KMS-11 (cell line): ENCODE measurements at regions not wholly inside any gene's neighbourhood (a gene's known extent, or its start where the extent isn't known, plus 50 kb on each side); places are given as distances from the start of the nearest gene placed in this dataset.

ENCODE experiments used
- H2AFZ ChIP-seq: fragments of 200-600 bp; sonication (generic); 2 replicates; pipeline ENCODE4 v1.6.1; 2016; ENCODE audit warnings: antibody characterized with exemption, mixed run types, low read depth
- H3K27ac ChIP-seq: fragments of 200-600 bp; sonication (generic); 2 replicates; pipeline ENCODE4 v1.6.1; 2016; ENCODE audit warnings: mild to moderate bottlenecking, mixed run types
- H3K27me3 ChIP-seq: fragments of 200-600 bp; sonication (generic); 2 replicates; pipeline ENCODE4 v1.6.1; 2017; ENCODE audit warnings: mild to moderate bottlenecking, low read depth, mixed run types, moderate library complexity; ENCODE audit not compliant: insufficient read depth
- H3K36me3 ChIP-seq: fragments of 200-600 bp; sonication (generic); 2 replicates; pipeline ENCODE4 v1.6.1; 2017; ENCODE audit warnings: mild to moderate bottlenecking, mixed run types; ENCODE audit not compliant: insufficient read depth
- H3K4me1 ChIP-seq: fragments of 200-600 bp; sonication (generic); 2 replicates; pipeline ENCODE4 v1.6.1; 2016; ENCODE audit warnings: mild to moderate bottlenecking, low read depth, mixed run types; ENCODE audit not compliant: poor library complexity, severe bottlenecking
- H3K4me2 ChIP-seq: fragments of 200-600 bp; sonication (generic); 2 replicates; pipeline ENCODE4 v1.7.0; 2016; ENCODE audit warnings: mild to moderate bottlenecking, mixed run types
- H3K4me3 ChIP-seq: fragments of 200-600 bp; sonication (generic); IDR thresholded peaks from 2 replicates; pipeline ENCODE4 v1.6.1; 2017; ENCODE audit warnings: low read depth, low read length, mixed read lengths; ENCODE audit not compliant: insufficient read depth
- H3K79me2 ChIP-seq: fragments of 200-600 bp; sonication (generic); 2 replicates; pipeline ENCODE4 v1.6.1; 2016; ENCODE audit warnings: low read depth, mixed run types; ENCODE audit not compliant: insufficient read depth
- H3K9ac ChIP-seq: fragments of 200-600 bp; sonication (generic); 2 replicates; pipeline ENCODE4 v1.6.1; 2016; ENCODE audit warnings: mild to moderate bottlenecking, mixed run types
- H4K20me1 ChIP-seq: fragments of 200-600 bp; sonication (generic); 2 replicates; pipeline ENCODE4 v1.6.1; 2016; ENCODE audit warnings: mild to moderate bottlenecking, mixed run types; ENCODE audit not compliant: insufficient read depth
- TF ChIP-seq, protein P1 (sequence below): fragments of 200-600 bp; sonication (generic); conservative IDR thresholded peaks from 2 replicates; pipeline ENCODE4 v1.6.1; 2017; ENCODE audit warnings: low read depth, mild to moderate bottlenecking, antibody characterized with exemption, low read length, moderate library complexity, mixed read lengths

- no peak overlapping the region for H3K27ac ChIP-seq
- TF ChIP-seq, protein P1, sequence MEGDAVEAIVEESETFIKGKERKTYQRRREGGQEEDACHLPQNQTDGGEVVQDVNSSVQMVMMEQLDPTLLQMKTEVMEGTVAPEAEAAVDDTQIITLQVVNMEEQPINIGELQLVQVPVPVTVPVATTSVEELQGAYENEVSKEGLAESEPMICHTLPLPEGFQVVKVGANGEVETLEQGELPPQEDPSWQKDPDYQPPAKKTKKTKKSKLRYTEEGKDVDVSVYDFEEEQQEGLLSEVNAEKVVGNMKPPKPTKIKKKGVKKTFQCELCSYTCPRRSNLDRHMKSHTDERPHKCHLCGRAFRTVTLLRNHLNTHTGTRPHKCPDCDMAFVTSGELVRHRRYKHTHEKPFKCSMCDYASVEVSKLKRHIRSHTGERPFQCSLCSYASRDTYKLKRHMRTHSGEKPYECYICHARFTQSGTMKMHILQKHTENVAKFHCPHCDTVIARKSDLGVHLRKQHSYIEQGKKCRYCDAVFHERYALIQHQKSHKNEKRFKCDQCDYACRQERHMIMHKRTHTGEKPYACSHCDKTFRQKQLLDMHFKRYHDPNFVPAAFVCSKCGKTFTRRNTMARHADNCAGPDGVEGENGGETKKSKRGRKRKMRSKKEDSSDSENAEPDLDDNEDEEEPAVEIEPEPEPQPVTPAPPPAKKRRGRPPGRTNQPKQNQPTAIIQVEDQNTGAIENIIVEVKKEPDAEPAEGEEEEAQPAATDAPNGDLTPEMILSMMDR: no peak
- no peaks in the 10 kb centered on the region for H3K36me3 ChIP-seq
- no peak overlapping the region for H3K4me3 ChIP-seq
- H3K79me2 ChIP-seq: no peaks in the 10 kb centered on the region
- no peaks in the 10 kb centered on the region for H3K27me3 ChIP-seq
- H3K4me2 ChIP-seq: no peak overlapping the region
- no peaks in the 10 kb centered on the region for H4K20me1 ChIP-seq
- no peaks in the 10 kb centered on the region for H3K4me1 ChIP-seq
- H2AFZ ChIP-seq: no peak overlapping the region
- no peak overlapping the region for H3K9ac ChIP-seq
These were observed 240.0 kb downstream of the HDGFL1 start for GRCh38 chr6:22809370-22809769.

DNA sequence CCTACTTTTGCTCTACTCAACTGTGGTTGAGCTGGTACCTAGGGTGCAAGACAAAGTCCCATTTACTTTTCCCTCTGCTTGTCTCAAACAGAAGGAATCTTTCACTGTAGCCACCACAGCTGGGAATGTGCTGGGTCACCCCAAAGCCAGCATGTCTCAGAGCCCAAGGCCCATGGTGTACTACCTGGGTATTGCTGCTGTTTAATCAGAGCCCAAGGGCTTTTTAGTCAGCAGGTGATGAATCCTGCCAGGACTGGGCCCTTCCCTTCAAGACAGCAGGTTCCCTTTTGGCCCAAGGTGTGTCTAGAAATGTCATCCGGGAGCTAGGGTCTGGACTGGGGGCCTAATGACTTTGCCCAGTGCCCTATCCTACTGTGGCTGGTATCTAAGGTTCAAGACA is 249.8 kb downstream of the HDGFL1 start:
- Histone ChIP-seq H4K20me1 (no peaks in the 10 kb centered on the region), H3K36me3 (no peaks in the 10 kb centered on the region), H3K79me2 (no peaks in the 10 kb centered on the region), H3K27ac (no peak overlapping the region), H3K4me1 (no peaks in the 10 kb centered on the region), H3K4me3 (no peak overlapping the region), H3K4me2 (no peak overlapping the region), H3K9ac (no peak overlapping the region), H3K27me3 (no peaks in the 10 kb centered on the region), H2AFZ (no peak overlapping the region)
- TF ChIP-seq, protein P1: no peak

- Histone ChIP-seq H4K20me1 (no peaks in the 10 kb centered on the region), H3K27me3 (no peaks in the 10 kb centered on the region), H2AFZ (no peak overlapping the region), H3K4me3 (no peak overlapping the region), H3K9ac (no peak overlapping the region), H3K79me2 (no peaks in the 10 kb centered on the region), H3K36me3 (no peaks in the 10 kb centered on the region), H3K4me1 (no peaks in the 10 kb centered on the region), H3K4me2 (no peak overlapping the region), H3K27ac (no peak overlapping the region)
- TF ChIP-seq, protein P1: no peak
These were observed 252.4 kb downstream of the HDGFL1 start for GRCh38 chr6:22821664-22822320.

DNA sequence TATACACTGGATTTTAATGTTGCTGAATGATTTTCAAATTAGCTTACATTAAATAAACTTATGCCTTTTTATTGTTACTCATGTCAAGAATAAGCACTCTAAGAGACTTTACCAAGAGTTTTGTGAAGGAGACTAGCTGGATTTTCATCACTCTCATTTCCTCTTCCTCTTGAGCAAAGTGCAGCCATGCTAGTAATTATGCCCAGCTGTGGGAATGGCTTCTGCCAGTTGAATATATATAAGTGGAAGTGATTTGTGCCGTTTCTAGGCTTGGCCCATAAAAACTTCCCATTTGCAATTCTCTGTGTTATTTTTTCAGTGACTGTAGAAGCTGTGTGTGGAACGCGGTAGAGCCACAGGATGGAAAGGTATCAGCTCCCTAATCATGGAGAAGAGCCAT is 255.8 kb downstream of the HDGFL1 start:
- Histone ChIP-seq H2AFZ (no peak overlapping the region), H3K79me2 (no peaks in the 10 kb centered on the region), H4K20me1 (no peaks in the 10 kb centered on the region), H3K4me3 (no peak overlapping the region), H3K4me2 (no peak overlapping the region), H3K27ac (no peak overlapping the region), H3K27me3 (no peaks in the 10 kb centered on the region), H3K36me3 (no peaks in the 10 kb centered on the region), H3K4me1 (no peaks in the 10 kb centered on the region), H3K9ac (no peak overlapping the region)
- TF ChIP-seq, protein P1: no peak
